ENCODE measurements at regions not wholly inside any gene's neighbourhood (a gene's known extent, or its start where the extent isn't known, plus 50 kb on each side); places are given as distances from the start of the nearest gene placed in this dataset.

- TF ChIP-seq MAX (IDR thresholded peaks at IDR 0.05; ENCODE audit: low read depth, low read length), result no peak
- TF ChIP-seq POLR2A (IDR thresholded peaks at IDR 0.05; ENCODE audit: extremely low read depth, insufficient read length), result no peak
- TF ChIP-seq CTCF (IDR thresholded peaks at IDR 0.05; ENCODE audit: low read depth, low read length), result no peak
- TF ChIP-seq MYC (IDR thresholded peaks at IDR 0.05; ENCODE audit: low read depth, low read length), result no peak
- DNase-seq (ENCODE audit: low read depth), result peak; percentile 30
- H3K4me3 ChIP-seq (ENCODE audit: low read depth, low read length), result no peak overlapping the region
Observed at GRCh38 chr6:105646391-105646867, 243.5 kb upstream of the PREP start.

- no peak for DNase-seq (ENCODE audit: low read depth)
- no peak for TF ChIP-seq MAX (IDR thresholded peaks at IDR 0.05; ENCODE audit: low read depth, low read length)
- TF ChIP-seq CTCF (IDR thresholded peaks at IDR 0.05; ENCODE audit: low read depth, low read length), result no peak
- no peak for TF ChIP-seq POLR2A (IDR thresholded peaks at IDR 0.05; ENCODE audit: extremely low read depth, insufficient read length)
- no peak for TF ChIP-seq MYC (IDR thresholded peaks at IDR 0.05; ENCODE audit: low read depth, low read length)
- H3K4me3 ChIP-seq (ENCODE audit: low read depth, low read length), result no peak overlapping the region
Observed at GRCh38 chr6:105645958-105646357, 243.1 kb upstream of the PREP start.

- TF ChIP-seq CTCF (IDR thresholded peaks at IDR 0.05; ENCODE audit: low read depth, low read length), result no peak
- no peak for TF ChIP-seq MAX (IDR thresholded peaks at IDR 0.05; ENCODE audit: low read depth, low read length)
- no peak for TF ChIP-seq MYC (IDR thresholded peaks at IDR 0.05; ENCODE audit: low read depth, low read length)
- no peak for TF ChIP-seq POLR2A (IDR thresholded peaks at IDR 0.05; ENCODE audit: extremely low read depth, insufficient read length)
- no peak overlapping the region for H3K4me3 ChIP-seq (ENCODE audit: low read depth, low read length)
- DNase-seq (ENCODE audit: low read depth), result no peak
Observed at GRCh38 chr6:105645156-105645555, 242.3 kb upstream of the PREP start.

- no peak overlapping the region for H3K4me3 ChIP-seq (ENCODE audit: low read depth, low read length)
- no peak for DNase-seq (ENCODE audit: low read depth)
- no peak for TF ChIP-seq CTCF (IDR thresholded peaks at IDR 0.05; ENCODE audit: low read depth, low read length)
- no peak for TF ChIP-seq POLR2A (IDR thresholded peaks at IDR 0.05; ENCODE audit: extremely low read depth, insufficient read length)
- TF ChIP-seq MAX (IDR thresholded peaks at IDR 0.05; ENCODE audit: low read depth, low read length), result no peak
- TF ChIP-seq MYC (IDR thresholded peaks at IDR 0.05; ENCODE audit: low read depth, low read length), result no peak
Observed at GRCh38 chr6:105644691-105645090, 241.8 kb upstream of the PREP start.

GRCh38 chr6:105644073-105644489 is 241.2 kb upstream of the PREP start:
- TF ChIP-seq MAX (IDR thresholded peaks at IDR 0.05; ENCODE audit: low read depth, low read length) (no peak), POLR2A (IDR thresholded peaks at IDR 0.05; ENCODE audit: extremely low read depth, insufficient read length) (no peak), CTCF (IDR thresholded peaks at IDR 0.05; ENCODE audit: low read depth, low read length) (no peak), MYC (IDR thresholded peaks at IDR 0.05; ENCODE audit: low read depth, low read length) (no peak)
- DNase-seq (ENCODE audit: low read depth), result no peak

More at GRCh38 chr6:105644073-105644489, 241.2 kb upstream of the PREP start:
- H3K4me3 ChIP-seq (ENCODE audit: low read depth, low read length), result no peak overlapping the region
